ENCODE measurements at regions not wholly inside any gene's neighbourhood (a gene's known extent, or its start where the extent isn't known, plus 50 kb on each side); places are given as distances from the start of the nearest gene placed in this dataset.
"Not testable (repeated sequence)": the region's sequence is repeated elsewhere in the genome, so short reads cannot be mapped to it uniquely, and the experiment has no call there.

GRCh38 chr20:48220033-48220633, 434.9 kb upstream of the SULF2 start:
- H3K4me1 ChIP-seq (ENCODE audit: control insufficient read depth, insufficient read depth, low read length): peaks cover 5% of the 10 kb centered on the region
- no peaks in the 10 kb centered on the region for H3K9me3 ChIP-seq (ENCODE audit: control insufficient read depth, low read length)
- no peak overlapping the region for H3K4me3 ChIP-seq (ENCODE audit: insufficient read depth, low read depth, low read length)
- H3K36me3 ChIP-seq (ENCODE audit: control insufficient read depth, insufficient read depth, low read length): no peaks in the 10 kb centered on the region
- WGBS, 2 experiments: 89 to 90% methylated on average over 6 of the region's 6 CpGs
- no peaks in the 10 kb centered on the region for H3K27me3 ChIP-seq (ENCODE audit: control insufficient read depth, insufficient read depth, low read length, poor library complexity, severe bottlenecking)
- no peak overlapping the region for H3K27ac ChIP-seq (ENCODE audit: insufficient read depth, low read depth, low read length, poor library complexity, severe bottlenecking)

- Histone ChIP-seq H3K27ac (ENCODE audit: insufficient read depth, low read depth, low read length, poor library complexity, severe bottlenecking) (no peak overlapping the region), H3K9me3 (ENCODE audit: control insufficient read depth, low read length) (no peaks in the 10 kb centered on the region), H3K4me1 (ENCODE audit: control insufficient read depth, insufficient read depth, low read length) (no peaks in the 10 kb centered on the region), H3K27me3 (ENCODE audit: control insufficient read depth, insufficient read depth, low read length, poor library complexity, severe bottlenecking) (no peaks in the 10 kb centered on the region), H3K36me3 (ENCODE audit: control insufficient read depth, insufficient read depth, low read length) (no peaks in the 10 kb centered on the region), H3K4me3 (ENCODE audit: insufficient read depth, low read depth, low read length) (no peak overlapping the region)
- WGBS, 2 experiments: 91 to 93% methylated on average over 5 of the region's 5 CpGs
Observed at GRCh38 chr20:48219306-48219705, 434.0 kb upstream of the SULF2 start.

DNA sequence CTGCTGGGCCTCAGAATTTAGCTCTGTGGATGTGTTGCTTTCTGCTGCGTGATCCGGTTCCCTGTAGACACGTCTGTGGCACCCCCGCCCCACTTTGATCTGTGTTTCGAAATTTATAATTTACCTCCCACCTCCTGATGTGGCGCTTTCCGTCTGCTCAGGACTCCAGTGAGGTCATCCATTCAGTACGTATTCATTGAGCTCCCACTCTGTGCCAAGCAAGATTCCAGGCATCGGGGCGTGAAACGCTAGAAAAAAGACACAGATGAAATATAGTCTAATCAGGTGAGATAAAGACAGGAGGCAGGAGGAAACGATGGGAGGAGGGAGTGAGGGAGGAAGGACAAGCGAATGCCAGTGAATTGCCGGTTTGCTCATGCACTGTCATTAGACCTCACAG, 431.9 kb upstream of the SULF2 start:
- Histone ChIP-seq H3K4me1 (ENCODE audit: control insufficient read depth, insufficient read depth, low read length) (no peaks in the 10 kb centered on the region), H3K9me3 (ENCODE audit: control insufficient read depth, low read length) (no peaks in the 10 kb centered on the region), H3K27me3 (ENCODE audit: control insufficient read depth, insufficient read depth, low read length, poor library complexity, severe bottlenecking) (no peaks in the 10 kb centered on the region), H3K4me3 (ENCODE audit: insufficient read depth, low read depth, low read length) (no peak overlapping the region), H3K36me3 (ENCODE audit: control insufficient read depth, insufficient read depth, low read length) (no peaks in the 10 kb centered on the region), H3K27ac (ENCODE audit: insufficient read depth, low read depth, low read length, poor library complexity, severe bottlenecking) (no peak overlapping the region)
- WGBS, 2 experiments: 85 to 89% methylated on average over 14 of the region's 14 CpGs

DNA sequence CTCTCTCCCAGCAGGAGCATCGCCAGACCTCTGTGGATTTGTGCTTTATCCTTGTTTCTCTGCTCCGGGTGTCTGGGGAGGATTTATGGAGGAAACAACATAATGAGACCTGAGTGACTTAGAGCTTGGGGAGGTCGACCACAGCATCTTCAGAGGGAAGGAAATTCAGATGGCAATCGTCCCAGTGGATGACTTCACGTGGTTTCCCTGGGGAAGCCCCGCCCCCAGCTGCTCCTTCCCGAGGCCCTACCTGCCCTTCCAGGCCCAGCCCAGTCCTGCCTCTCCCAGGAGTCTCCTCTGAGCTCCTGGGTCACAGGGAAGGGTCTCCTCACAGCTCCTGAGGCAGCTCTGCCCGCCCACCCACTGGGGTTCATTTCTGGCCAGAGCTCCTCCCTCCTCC, 430.3 kb upstream of the SULF2 start:
- no peaks in the 10 kb centered on the region for H3K36me3 ChIP-seq (ENCODE audit: control insufficient read depth, insufficient read depth, low read length)
- H3K4me3 ChIP-seq (ENCODE audit: insufficient read depth, low read depth, low read length): no peak overlapping the region
- no peaks in the 10 kb centered on the region for H3K9me3 ChIP-seq (ENCODE audit: control insufficient read depth, low read length)
- H3K4me1 ChIP-seq (ENCODE audit: control insufficient read depth, insufficient read depth, low read length): no peaks in the 10 kb centered on the region
- 63 to 67% methylated on average over 8 of the region's 8 CpGs for whole genome bisulfite sequencing, 2 experiments
- H3K27me3 ChIP-seq (ENCODE audit: control insufficient read depth, insufficient read depth, low read length, poor library complexity, severe bottlenecking): no peaks in the 10 kb centered on the region
- H3K27ac ChIP-seq (ENCODE audit: insufficient read depth, low read depth, low read length, poor library complexity, severe bottlenecking): no peak overlapping the region

- no peaks in the 10 kb centered on the region for H3K9me3 ChIP-seq (ENCODE audit: control insufficient read depth, low read length)
- H3K4me1 ChIP-seq (ENCODE audit: control insufficient read depth, insufficient read depth, low read length): no peaks in the 10 kb centered on the region
- no peaks in the 10 kb centered on the region for H3K36me3 ChIP-seq (ENCODE audit: control insufficient read depth, insufficient read depth, low read length)
- H3K4me3 ChIP-seq (ENCODE audit: insufficient read depth, low read depth, low read length): no peak overlapping the region
- H3K27ac ChIP-seq (ENCODE audit: insufficient read depth, low read depth, low read length, poor library complexity, severe bottlenecking): no peak overlapping the region
- WGBS, 2 experiments: 52 to 56% methylated on average over 5 of the region's 5 CpGs
- no peaks in the 10 kb centered on the region for H3K27me3 ChIP-seq (ENCODE audit: control insufficient read depth, insufficient read depth, low read length, poor library complexity, severe bottlenecking)
Observed at GRCh38 chr20:48214601-48215000, 429.3 kb upstream of the SULF2 start.

DNA sequence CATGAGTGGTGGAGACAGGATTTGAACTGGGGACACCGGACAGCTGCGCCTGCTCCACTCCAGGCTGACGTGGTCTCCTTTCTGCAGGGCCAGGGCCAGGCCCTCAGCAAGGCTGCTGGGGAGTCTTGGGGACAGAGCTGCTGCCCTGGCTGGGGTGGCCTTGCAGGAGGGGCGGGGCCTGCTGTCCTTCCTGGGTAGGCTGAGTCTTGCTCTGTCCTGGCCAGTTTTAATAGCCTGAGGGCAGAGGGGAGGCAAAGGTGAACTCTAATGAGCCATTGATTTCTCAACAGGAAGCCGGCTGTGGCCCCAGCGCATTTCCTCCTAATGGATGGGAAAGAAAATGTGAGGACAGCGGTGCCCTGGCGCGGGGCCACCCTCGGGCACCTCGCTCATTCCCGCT, 428.4 kb upstream of the SULF2 start:
- not testable (repeated sequence) for H3K4me3 ChIP-seq (ENCODE audit: insufficient read depth, low read depth, low read length); H3K4me1 ChIP-seq (ENCODE audit: control insufficient read depth, insufficient read depth, low read length); H3K9me3 ChIP-seq (ENCODE audit: control insufficient read depth, low read length); H3K36me3 ChIP-seq (ENCODE audit: control insufficient read depth, insufficient read depth, low read length); H3K27me3 ChIP-seq (ENCODE audit: control insufficient read depth, insufficient read depth, low read length, poor library complexity, severe bottlenecking); H3K27ac ChIP-seq (ENCODE audit: insufficient read depth, low read depth, low read length, poor library complexity, severe bottlenecking)
- 62 to 66% methylated on average over 12 of the region's 12 CpGs for WGBS, 2 experiments

DNA sequence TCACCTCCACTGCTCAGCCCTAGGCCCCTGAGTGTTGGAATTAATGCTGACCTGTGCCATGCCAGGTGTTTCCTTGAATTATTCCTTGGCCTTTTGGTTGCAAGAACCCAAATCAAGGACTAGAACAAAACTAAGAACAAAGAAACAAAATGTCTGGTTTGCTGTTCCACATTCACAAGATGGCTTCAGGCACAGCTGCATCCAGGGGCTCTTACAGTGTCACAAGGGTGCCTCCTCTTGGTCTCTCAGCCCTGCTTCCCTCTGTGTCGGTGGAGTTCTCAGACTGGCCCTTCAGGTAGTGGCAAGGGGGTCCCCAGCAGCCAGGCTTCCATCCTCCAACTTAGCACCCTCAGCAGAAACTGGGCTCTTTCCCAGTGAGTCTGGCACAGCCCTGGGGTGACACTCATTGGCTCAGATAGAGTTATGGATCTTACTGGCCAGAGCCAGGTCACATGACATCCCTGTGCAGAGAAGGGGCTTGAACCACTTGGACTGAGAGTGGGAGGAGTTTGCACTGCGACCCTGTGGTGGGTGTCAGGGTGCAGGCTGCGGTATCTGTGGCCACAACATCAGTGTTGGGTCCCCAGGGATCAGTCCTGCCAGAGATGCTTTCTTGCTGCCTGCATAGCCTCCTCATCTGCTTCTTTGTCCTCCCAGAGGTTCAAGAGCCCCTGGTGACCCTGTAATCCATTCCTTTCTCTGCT, 427.7 kb upstream of the SULF2 start:
- WGBS, 2 experiments: 91% methylated on average over 3 of the region's 3 CpGs

GRCh38 chr20:48211847-48212246, 426.6 kb upstream of the SULF2 start:
- no peak overlapping the region for H3K27ac ChIP-seq (ENCODE audit: insufficient read depth, low read depth, low read length, poor library complexity, severe bottlenecking)
- WGBS, 2 experiments: 90 to 92% methylated on average over 4 to 5 of the region's 5 CpGs
- no peaks in the 10 kb centered on the region for H3K4me1 ChIP-seq (ENCODE audit: control insufficient read depth, insufficient read depth, low read length)
- H3K9me3 ChIP-seq (ENCODE audit: control insufficient read depth, low read length): no peaks in the 10 kb centered on the region
- H3K4me3 ChIP-seq (ENCODE audit: insufficient read depth, low read depth, low read length): no peak overlapping the region
- no peaks in the 10 kb centered on the region for H3K36me3 ChIP-seq (ENCODE audit: control insufficient read depth, insufficient read depth, low read length)
- no peaks in the 10 kb centered on the region for H3K27me3 ChIP-seq (ENCODE audit: control insufficient read depth, insufficient read depth, low read length, poor library complexity, severe bottlenecking)

More for the DNA sequence above, 427.7 kb upstream of the SULF2 start:
- no peaks in the 10 kb centered on the region for H3K27me3 ChIP-seq (ENCODE audit: control insufficient read depth, insufficient read depth, low read length, poor library complexity, severe bottlenecking)
- no peak overlapping the region for H3K27ac ChIP-seq (ENCODE audit: insufficient read depth, low read depth, low read length, poor library complexity, severe bottlenecking)
- no peaks in the 10 kb centered on the region for H3K4me1 ChIP-seq (ENCODE audit: control insufficient read depth, insufficient read depth, low read length)
- H3K9me3 ChIP-seq (ENCODE audit: control insufficient read depth, low read length): no peaks in the 10 kb centered on the region
- no peaks in the 10 kb centered on the region for H3K36me3 ChIP-seq (ENCODE audit: control insufficient read depth, insufficient read depth, low read length)
- no peak overlapping the region for H3K4me3 ChIP-seq (ENCODE audit: insufficient read depth, low read depth, low read length)

GRCh38 chr20:48211238-48211637, 426.0 kb upstream of the SULF2 start:
- Histone ChIP-seq H3K27ac (ENCODE audit: insufficient read depth, low read depth, low read length, poor library complexity, severe bottlenecking) (no peak overlapping the region), H3K4me3 (ENCODE audit: insufficient read depth, low read depth, low read length) (no peak overlapping the region), H3K4me1 (ENCODE audit: control insufficient read depth, insufficient read depth, low read length) (no peaks in the 10 kb centered on the region), H3K27me3 (ENCODE audit: control insufficient read depth, insufficient read depth, low read length, poor library complexity, severe bottlenecking) (no peaks in the 10 kb centered on the region), H3K36me3 (ENCODE audit: control insufficient read depth, insufficient read depth, low read length) (no peaks in the 10 kb centered on the region), H3K9me3 (ENCODE audit: control insufficient read depth, low read length) (no peaks in the 10 kb centered on the region)
- WGBS, 2 experiments: 90% methylated on average over 3 of the region's 3 CpGs

DNA sequence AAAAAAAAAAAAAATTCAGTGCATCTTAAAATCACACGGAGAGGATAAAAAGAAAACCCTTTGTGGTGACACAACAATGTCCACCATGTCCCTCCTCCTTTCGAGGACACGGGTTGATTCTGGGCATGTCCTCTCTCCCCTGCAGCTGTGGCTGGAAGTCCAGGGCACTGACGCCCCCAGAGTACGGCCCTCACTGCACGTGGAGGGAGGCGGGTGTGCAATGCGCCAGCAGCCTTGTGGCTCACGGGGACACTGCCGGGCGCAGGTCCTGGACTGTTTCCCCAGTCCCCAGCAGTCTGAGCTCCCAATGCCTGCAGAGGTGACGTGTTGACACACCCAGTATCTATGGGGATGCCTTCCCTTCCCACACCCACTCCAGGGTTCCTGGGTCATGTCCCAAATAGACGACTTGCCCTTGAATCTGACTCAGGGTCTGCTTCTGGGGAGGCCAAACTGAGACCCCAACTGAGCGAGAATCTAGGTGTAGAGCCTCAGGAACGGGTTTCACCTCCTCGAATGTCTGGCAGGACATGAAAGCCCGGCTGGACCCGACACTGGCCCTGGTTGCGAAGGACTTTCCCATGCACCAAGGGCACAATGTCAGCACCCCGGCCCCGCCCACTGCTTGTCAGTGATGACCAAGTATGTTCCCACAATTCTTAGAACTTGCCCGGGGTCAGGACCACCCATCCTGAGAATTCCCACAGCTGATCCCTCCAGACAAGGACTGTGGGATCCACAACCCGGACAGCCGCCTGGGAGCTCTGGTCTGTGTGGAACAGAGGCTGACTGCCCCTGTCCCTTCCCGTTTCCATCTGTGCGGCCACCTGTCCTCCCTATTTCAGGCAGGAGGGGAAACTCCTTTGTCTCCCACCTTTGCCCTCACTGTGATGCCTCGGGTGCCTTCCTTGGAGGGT, 425.1 kb upstream of the SULF2 start:
- Histone ChIP-seq H3K36me3 (ENCODE audit: control insufficient read depth, insufficient read depth, low read length) (no peaks in the 10 kb centered on the region), H3K4me1 (ENCODE audit: control insufficient read depth, insufficient read depth, low read length) (peaks cover 5% of the 10 kb centered on the region), H3K4me3 (ENCODE audit: insufficient read depth, low read depth, low read length) (no peak overlapping the region), H3K9me3 (ENCODE audit: control insufficient read depth, low read length) (no peaks in the 10 kb centered on the region), H3K27ac (ENCODE audit: insufficient read depth, low read depth, low read length, poor library complexity, severe bottlenecking) (no peak overlapping the region), H3K27me3 (ENCODE audit: control insufficient read depth, insufficient read depth, low read length, poor library complexity, severe bottlenecking) (no peaks in the 10 kb centered on the region)
- 90 to 91% methylated on average over 27 of the region's 27 CpGs for WGBS, 2 experiments
